GM12874 (cell line): ENCODE measurements at regions not wholly inside any gene's neighbourhood (a gene's known extent, or its start where the extent isn't known, plus 50 kb on each side); places are given as distances from the start of the nearest gene placed in this dataset.

Experiments
- TF ChIP-seq, protein P1 (sequence below): IDR thresholded peaks from 2 replicates; pipeline ENCODE4 v1.5.1; 2011; ENCODE audit warnings: low read depth, mild to moderate bottlenecking, control low read depth, low read length, moderate library complexity; ENCODE audit not compliant: insufficient read depth

- TF ChIP-seq, protein P1, sequence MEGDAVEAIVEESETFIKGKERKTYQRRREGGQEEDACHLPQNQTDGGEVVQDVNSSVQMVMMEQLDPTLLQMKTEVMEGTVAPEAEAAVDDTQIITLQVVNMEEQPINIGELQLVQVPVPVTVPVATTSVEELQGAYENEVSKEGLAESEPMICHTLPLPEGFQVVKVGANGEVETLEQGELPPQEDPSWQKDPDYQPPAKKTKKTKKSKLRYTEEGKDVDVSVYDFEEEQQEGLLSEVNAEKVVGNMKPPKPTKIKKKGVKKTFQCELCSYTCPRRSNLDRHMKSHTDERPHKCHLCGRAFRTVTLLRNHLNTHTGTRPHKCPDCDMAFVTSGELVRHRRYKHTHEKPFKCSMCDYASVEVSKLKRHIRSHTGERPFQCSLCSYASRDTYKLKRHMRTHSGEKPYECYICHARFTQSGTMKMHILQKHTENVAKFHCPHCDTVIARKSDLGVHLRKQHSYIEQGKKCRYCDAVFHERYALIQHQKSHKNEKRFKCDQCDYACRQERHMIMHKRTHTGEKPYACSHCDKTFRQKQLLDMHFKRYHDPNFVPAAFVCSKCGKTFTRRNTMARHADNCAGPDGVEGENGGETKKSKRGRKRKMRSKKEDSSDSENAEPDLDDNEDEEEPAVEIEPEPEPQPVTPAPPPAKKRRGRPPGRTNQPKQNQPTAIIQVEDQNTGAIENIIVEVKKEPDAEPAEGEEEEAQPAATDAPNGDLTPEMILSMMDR = no peak
Measured at GRCh38 chr5:61809651-61810050, 477.6 kb downstream of the ZSWIM6 start.

DNA sequence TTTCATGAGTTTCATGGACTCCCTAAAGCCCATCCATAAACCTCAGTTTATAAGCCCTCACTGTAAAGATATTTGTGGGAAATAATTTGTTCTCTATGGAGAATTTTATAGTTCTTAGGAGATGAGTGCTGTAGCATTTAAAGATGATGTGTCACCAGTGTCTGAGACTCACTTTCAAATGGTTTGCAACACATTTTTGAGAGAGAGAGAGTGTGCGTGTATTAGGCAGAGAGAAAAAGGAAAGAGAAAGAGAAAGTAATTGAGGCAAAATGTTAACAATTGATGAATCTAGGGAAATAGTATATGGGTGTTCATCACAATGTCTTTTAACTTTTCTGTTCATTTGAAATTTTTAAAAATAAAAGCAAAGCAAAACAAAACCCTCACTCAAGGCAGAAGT, 479.0 kb downstream of the ZSWIM6 start:
- TF ChIP-seq, protein P1 = no peak

- TF ChIP-seq, protein P1 = no peak
Measured at GRCh38 chr5:61813361-61813760, 481.3 kb downstream of the ZSWIM6 start.

GRCh38 chr5:61815339-61815738, 483.3 kb downstream of the ZSWIM6 start:
- TF ChIP-seq, protein P1 = no peak

DNA sequence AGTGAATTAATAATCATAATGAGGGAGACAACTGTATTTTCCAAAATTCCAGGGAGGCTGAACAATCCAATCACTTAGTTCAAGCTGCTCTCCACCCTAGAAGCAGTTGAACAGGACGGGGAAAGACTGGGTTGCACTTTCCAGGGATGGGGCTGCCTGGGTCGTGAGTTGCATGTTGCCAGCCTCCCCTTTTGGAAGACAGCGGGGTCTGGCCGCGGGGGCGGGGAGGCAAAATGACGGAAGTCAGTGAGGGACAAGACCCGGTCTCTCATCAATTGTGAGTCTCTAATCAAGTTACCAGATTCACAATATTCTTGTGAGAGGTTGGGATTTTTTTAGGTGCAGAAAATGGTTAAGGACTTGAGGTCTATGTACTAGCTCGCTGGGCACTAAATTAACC, 484.1 kb downstream of the ZSWIM6 start:
- TF ChIP-seq, protein P1 = no peak

DNA sequence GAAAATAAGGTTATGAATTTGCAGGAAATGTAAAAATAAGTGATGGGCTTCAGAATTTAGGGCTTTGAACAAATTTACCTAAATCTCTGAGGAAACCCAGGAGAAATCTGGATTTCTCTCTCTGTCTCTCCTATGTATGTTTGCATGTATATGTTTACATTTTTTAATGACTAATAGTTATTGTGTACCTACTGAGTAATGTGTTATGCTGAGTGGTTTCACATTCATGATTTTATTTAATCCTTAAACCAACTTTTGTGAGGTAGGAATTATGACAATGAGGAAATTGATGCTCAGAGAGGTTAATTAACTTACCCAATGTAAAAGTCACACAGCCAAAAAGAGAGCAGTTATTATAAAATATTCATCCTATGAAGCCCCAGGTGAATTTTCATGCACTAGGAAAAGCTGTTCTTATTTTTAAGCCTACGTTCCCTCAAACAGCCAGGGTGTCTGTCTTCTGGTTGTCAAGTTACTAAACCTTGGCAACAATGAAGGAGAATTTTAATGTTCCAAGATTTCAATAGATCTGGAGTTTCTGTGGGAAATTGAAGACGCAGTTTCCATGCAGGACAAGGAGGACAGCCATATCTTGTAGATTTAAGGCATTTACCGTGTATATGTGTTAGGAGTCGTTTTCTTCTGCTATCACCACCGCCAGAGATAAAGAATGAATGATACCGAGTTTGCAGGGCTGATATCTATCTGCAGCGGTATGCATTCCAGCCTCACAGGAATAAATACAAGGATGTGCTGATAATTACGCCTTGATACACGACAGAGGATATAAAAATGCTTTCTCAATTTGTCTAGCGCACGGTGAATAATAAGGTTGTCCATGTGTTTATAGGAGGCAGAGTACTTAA, 484.8 kb downstream of the ZSWIM6 start:
- TF ChIP-seq, protein P1 = no peak

GRCh38 chr5:61817472-61818326, 485.6 kb downstream of the ZSWIM6 start:
- TF ChIP-seq, protein P1 = 0 out of 2 replicates have a peak, but pooled peaks have one; percentile 4
